ENCODE measurements at regions not wholly inside any gene's neighbourhood (a gene's known extent, or its start where the extent isn't known, plus 50 kb on each side); places are given as distances from the start of the nearest gene placed in this dataset.

DNA sequence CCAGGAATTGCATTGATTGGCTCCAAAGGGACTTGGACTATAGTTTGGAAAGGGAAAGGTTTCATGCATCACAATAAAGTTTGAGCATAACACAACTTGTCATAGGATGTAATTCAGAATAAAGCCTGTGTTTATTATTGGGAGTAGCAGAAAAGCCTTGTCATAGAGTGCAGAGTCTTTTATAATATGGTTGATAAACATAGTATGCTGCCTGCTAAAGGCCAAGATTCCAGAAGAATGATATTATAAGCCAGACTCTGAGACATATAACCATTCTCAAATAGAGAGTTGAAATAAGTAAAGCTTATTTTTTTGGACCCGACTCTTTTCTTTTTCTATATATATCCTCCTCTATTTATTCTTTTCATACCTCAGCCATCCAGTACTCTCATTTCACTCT is 207.3 kb downstream of the LRIG3 start:
- no peaks in the 10 kb centered on the region for H4K20me1 ChIP-seq (ENCODE audit: insufficient read depth)
- no peak overlapping the region for H3K4me3 ChIP-seq (replicated peaks in 1 of 2; ENCODE audit: low read depth in 1 of 2, low read length in 2 of 2)
- no peaks in the 10 kb centered on the region for H3K4me1 ChIP-seq (ENCODE audit: control insufficient read depth in 1 of 2, insufficient read depth in 2 of 2, low read length in 2 of 2)
- H2AFZ ChIP-seq (ENCODE audit: low read depth, low read length, poor library complexity, severe bottlenecking), result no peak overlapping the region
- no peak for TF ChIP-seq REST (IDR thresholded peaks at IDR 0.05; ENCODE audit: low read depth)
- TF ChIP-seq EZH2 (IDR thresholded peaks at IDR 0.05), result no peak
- no peak for TF ChIP-seq ELF1 (IDR thresholded peaks at IDR 0.05; ENCODE audit: borderline replicate concordance, low read depth)
- no peak for TF ChIP-seq ZBTB33 (IDR thresholded peaks at IDR 0.05; ENCODE audit: extremely low read depth, insufficient replicate concordance, low read length)
- no peak for TF ChIP-seq JUND (IDR thresholded peaks at IDR 0.05)
- no peak for TF ChIP-seq MAX (IDR thresholded peaks at IDR 0.05)
- TF ChIP-seq CEBPB (IDR thresholded peaks at IDR 0.05; ENCODE audit: low read depth), result no peak
- no peak for TF ChIP-seq TCF7L2 (IDR thresholded peaks at IDR 0.05; ENCODE audit: borderline replicate concordance, extremely low read depth, insufficient read depth, insufficient read length)
- TF ChIP-seq, protein P1, sequence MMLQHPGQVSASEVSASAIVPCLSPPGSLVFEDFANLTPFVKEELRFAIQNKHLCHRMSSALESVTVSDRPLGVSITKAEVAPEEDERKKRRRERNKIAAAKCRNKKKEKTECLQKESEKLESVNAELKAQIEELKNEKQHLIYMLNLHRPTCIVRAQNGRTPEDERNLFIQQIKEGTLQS (IDR thresholded peaks at IDR 0.05), result no peak
- TF ChIP-seq YY1 (IDR thresholded peaks at IDR 0.05; ENCODE audit: extremely low read depth, insufficient replicate concordance, low read depth, low read length), result no peak
- no peak for TF ChIP-seq SIN3A (IDR thresholded peaks at IDR 0.05; ENCODE audit: low read depth)
- no peak for TF ChIP-seq FOSL1 (IDR thresholded peaks at IDR 0.05; ENCODE audit: low read depth)
- TF ChIP-seq ZNF274 (IDR thresholded peaks at IDR 0.05; ENCODE audit: low read depth, low read length), result no peak
- no peak for TF ChIP-seq POLR2AphosphoS5 (IDR thresholded peaks at IDR 0.05; ENCODE audit: low read depth, low read length)
- TF ChIP-seq SRF (IDR thresholded peaks at IDR 0.05; ENCODE audit: low read depth), result no peak
- TF ChIP-seq EGR1 (IDR thresholded peaks at IDR 0.05; ENCODE audit: low read depth), result no peak
- CTCF ChIA-PET, result no interaction called here
- no peaks in the 10 kb centered on the region for H3K9me3 ChIP-seq (ENCODE audit: control insufficient read depth in 1 of 2, insufficient read depth in 1 of 2, low read depth in 1 of 2, low read length in 2 of 2)
- RAD21 ChIA-PET (ENCODE audit: low non-redundant PET in 1 of 2, low total read pairs in 2 of 2, uncharacterized antibody in 2 of 2, unreplicated experiment in 2 of 2), result no interaction called here
- H3K27ac ChIP-seq (ENCODE audit: low read depth, low read length), result no peak overlapping the region
- ATAC-seq (no peak), DNase-seq (ENCODE audit: low read depth, low spot score) (no peak)
- no peak overlapping the region for H3K9ac ChIP-seq (ENCODE audit: low read length)
- POLR2A ChIA-PET, result no interaction called here
- no peaks in the 10 kb centered on the region for H3K79me2 ChIP-seq (ENCODE audit: insufficient read depth, low read length)
- intact Hi-C loops (cut with micrococcal nuclease), result no loop called here
- no peak overlapping the region for H3K4me2 ChIP-seq (ENCODE audit: low read length)
- H3K27me3 ChIP-seq (ENCODE audit: insufficient read depth, low read length), result no peaks in the 10 kb centered on the region
- no peaks in the 10 kb centered on the region for H3K9me2 ChIP-seq (ENCODE audit: insufficient read depth)
- no TSS peak for BruUV-seq (replicated peaks)
- no peaks in the 10 kb centered on the region for H3K36me3 ChIP-seq (ENCODE audit: control insufficient read depth in 1 of 2, insufficient read depth in 2 of 2, low read length in 2 of 2)
